Forelimb muscle (tissue), 1 donor: ENCODE measurements at regions not wholly inside any gene's neighbourhood (a gene's known extent, or its start where the extent isn't known, plus 50 kb on each side); places are given as distances from the start of the nearest gene placed in this dataset.

Source experiments
- DNase-seq: peaks from one replicate; pipeline ENCODE4 v3.0.0-alpha.2; 2013; ENCODE audit warnings: low read depth

- no peak for DNase-seq
These were observed 200.3 kb upstream of the ZMIZ1 start for GRCh38 chr10:78868456-78868855.

DNA sequence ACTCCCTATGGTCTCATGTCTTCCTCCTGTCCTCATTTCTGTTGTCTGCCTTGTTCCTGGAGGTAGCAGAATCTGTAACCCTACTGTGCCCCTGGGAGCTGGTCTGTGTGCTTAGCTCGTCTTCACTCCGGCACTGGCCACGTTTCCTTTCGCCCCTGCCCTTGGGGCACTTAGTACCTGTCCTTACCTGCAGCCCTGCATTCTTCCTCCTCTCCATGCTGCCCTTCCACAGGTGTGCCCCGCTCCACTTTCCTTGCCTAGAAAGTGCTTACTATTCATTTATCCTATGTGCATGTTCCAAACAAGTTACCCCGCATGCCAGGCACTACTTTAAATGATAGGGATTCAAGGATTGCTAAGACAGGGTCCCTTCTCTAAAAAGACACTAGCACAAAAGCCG is 199.9 kb upstream of the ZMIZ1 start:
- DNase-seq = no peak

DNA sequence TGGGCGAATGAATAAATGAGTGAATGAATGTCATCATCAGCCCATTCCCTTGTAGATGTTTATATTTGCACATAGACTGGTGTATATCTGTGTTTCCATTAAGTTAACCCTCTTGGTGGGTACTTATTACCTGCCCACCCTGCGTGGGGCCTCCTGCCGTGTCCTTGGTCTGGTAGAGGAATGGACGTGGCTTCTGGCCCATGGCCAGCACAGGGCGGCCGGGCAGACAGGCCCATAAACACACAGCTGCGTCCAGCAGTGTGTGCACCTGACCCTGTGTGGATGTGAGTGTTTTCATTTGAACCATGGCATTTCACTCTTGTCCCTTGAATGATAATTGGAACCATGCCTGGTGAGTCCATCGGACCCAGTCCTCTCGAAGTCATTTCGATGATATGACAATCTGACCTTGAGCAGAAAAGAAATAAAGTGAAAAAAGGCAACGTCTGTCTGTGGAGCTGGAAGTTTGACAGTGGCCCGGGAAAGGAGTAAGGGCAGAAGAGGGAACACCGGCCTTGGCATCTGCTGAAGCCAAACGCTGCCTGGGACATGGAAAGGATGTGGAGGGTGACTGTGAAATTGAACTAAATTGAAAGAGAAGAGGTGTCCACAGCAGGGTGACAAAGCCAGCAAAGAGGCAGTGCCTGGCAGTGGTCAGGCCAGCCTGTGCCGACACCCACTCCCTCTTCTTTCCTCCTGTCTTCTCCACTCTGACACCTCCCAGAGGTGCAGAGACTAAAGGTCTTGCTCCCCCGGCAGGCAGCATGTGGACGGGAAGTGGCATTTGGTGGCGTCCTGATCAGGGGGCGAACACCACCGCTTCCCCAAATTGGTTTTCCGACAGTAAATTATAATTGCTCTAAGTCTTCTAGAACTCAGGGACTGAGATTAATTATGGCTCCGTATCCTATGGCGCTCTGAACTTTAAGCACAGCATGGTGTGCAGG is 199.0 kb upstream of the ZMIZ1 start:
- DNase-seq = no peak

DNA sequence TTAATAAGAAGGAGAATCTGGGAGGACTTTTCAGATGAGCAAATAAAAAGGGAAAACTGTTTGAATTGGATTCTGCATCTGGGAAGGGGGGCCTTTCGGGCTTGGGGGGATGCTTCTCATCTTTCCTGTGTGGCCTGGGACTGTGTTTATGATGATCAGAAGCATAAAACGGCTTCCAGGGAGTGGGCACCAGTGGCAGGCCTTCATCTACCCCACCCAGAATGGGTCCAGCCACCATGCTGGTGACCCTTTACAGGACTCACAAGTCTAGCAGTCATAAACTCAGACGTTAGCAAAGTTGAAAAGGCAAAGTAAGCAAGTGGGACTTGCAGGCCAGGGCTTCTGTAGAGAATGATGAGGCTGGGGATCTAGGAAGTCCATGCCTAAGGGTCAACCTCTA is 198.3 kb upstream of the ZMIZ1 start:
- no peak for DNase-seq

DNA sequence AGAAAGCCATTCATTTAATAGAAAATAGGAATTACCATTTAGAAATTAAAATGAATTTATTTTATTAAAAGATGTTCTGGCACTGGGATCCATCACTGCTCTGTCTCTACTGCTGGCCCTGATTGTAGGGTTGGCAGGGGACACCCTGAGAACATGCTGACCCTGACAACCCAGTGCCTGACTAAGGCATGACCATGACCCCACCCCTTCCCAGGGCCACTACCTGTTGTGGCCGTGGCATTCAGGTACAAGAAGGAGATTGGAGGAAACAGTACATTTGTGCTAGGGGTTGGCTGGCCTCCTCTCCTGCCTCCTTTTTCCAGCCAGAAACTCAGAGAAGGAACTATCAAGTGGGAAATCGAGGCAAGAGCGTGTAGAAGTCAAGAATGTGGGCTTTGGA is 197.0 kb upstream of the ZMIZ1 start:
- DNase-seq = no peak

- no peak for DNase-seq
These were observed 195.4 kb upstream of the ZMIZ1 start for GRCh38 chr10:78873413-78873812.

DNA sequence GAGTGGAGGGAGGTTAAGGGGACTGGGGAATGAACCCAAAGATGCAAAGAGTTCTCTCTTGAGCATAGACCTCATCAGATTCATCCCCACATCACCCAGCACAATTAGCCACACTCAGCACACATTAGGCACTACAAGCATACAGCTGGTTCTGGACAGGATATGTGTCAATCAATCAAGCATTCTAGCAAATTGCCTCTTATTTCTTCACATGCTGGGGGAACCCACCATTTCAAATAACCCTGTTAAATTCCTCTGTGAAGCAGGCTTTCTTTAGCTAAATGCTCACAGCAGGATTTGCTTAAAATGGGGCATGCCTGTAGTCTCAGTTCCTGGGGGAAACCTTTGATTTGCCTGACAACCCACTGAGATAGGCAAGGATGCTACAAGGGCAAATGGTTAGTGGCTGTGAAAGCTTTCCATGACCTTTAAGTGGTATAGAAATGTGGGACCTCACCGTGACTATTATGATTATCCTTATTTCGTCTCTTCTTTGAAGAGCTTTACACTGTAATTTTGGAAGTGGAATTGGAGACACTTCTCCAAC is 193.4 kb upstream of the ZMIZ1 start:
- DNase-seq = no peak

GRCh38 chr10:78875932-78876331 is 192.8 kb upstream of the ZMIZ1 start:
- no peak for DNase-seq

DNA sequence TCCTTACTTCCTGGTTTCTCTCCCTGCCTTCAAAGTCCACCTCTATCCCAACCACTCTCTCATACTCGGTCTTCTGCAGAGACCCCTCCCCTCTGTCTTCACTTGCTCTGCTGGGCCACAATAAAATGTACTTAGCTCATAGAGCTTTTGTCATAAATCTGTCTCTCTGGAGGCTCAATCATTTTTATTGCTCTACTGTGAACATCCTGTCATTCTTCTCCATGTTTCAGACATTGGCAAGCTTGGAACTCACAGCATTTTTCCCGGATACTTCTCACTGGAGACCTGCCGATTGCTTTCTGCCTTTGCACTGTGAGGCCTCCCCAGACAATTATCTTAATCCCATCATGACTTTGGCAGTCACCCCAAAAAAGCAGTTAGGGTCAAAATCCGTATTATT is 192.3 kb upstream of the ZMIZ1 start:
- no peak for DNase-seq

- DNase-seq = no peak
These were observed 189.1 kb upstream of the ZMIZ1 start for GRCh38 chr10:78879621-78880020.

DNA sequence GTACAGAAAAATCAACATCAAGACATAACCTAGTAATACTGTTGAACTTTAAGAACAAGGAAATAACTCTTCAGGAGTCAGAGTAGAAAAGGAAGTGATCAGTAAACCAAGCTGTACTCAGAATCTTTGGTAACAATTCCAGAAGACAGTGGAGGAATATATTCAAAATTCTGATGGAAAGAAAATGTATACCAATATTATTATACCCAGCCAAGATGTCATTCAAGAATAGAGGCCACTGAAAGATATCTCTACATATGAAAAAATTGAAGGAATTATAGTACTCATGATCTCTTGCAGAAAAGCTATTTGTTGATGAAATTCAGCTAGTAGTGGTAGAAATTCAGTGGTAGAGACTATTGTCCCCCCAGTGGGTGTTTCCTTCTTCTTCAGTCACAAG is 182.6 kb upstream of the ZMIZ1 start:
- DNase-seq = no peak

DNA sequence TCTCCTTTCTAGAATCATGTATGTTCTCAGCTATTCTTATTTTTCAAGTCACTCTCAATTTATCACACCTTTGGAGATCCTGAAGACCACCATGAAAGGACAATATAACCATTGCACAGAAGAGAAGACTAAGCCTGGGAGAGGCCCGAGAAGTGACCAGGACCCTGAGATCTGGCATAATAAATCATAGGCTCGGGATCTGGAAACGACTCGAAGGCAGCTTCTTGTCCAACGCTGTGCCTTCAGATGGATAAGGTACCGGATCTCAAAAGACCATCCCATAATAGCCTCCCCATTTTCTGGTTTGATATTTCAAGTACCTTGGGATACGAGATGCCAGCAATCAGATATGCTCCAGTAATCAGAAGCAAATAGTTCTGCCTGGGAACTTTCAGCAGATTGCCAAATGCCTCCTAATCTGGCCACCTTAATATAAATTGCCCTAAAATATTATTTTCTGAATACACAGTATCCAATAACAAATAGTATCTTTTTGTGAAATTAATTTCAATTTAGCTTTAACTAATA is 179.2 kb upstream of the ZMIZ1 start:
- no peak for DNase-seq

- DNase-seq = no peak
These were observed 178.3 kb upstream of the ZMIZ1 start for GRCh38 chr10:78890506-78890905.

DNA sequence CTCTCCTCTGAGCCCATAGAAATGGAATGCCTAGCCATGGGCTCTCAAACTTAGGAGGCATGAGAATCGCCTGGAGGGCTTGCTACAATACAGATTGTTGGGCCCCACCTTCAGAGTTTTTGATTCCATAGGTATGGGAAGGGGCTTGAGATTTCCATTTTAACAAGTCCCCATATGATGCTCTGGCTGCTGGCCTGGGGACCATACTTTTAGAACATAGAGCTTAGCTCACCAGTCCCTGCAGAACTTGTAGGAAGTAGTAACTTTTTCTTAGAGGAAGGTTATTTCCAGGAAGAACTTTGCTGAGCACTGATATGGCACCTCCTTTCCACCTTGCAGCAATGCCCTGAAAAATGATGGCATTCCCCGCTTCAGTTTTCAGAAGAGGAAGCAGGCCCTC is 177.0 kb upstream of the ZMIZ1 start:
- DNase-seq = no peak

DNA sequence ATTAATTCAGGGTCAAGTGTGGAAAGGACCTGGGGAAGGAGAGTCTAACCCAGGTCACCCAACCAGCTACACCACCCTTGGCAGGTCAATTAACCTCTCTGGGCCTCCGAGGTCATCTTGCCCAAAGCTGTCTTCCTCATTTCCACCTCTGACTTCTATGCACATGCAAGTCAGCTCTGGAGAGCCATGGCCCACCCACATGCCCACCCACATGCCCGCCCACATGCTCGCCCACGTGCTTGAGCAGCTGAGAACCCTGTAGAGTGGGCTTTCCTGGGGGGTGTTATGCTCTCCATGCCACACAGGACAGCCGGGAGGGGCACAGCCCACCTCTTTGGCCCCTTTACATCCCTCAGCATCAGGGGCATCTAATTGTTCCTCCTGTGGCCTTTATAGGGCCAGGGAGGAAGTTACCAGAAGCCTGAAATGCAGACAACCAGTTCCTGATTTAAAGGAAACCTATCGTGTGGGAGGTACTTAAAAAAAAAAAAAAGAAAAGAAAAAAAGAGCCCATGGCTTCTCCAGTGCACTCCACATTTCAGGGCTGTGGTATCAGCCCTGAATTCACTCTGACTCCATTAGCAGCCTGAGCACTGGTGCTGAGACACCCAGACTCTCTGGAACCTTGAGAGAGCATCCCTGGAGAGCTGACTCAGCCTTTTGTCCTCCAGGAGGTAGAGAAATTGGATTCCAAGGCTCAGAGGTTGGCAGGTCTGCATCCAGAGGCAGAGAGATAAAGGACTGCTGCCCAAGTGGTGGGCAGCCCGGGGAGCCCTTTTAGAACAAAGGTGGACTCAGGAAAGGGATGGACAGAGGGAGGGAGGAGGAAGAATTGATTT is 176.2 kb upstream of the ZMIZ1 start:
- no peak for DNase-seq

DNA sequence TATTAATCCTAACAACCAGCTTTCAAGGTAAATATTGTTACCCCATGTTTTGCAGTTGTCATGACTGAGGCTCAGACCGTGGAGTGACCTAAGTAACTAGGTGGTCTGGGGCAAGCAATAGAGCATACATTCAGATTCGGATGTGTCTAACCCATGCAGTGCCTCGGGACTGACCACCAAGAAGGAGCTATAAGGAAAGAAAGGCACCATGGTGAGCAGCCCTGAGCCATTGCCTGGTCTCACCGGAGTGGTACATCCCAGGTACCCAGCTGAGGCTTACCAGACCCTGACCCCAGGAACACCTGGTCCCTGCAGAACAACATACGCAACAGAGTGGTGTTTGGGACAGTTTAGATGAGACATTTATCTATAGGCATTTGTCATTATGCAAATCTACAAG is 175.5 kb upstream of the ZMIZ1 start:
- DNase-seq = no peak

DNA sequence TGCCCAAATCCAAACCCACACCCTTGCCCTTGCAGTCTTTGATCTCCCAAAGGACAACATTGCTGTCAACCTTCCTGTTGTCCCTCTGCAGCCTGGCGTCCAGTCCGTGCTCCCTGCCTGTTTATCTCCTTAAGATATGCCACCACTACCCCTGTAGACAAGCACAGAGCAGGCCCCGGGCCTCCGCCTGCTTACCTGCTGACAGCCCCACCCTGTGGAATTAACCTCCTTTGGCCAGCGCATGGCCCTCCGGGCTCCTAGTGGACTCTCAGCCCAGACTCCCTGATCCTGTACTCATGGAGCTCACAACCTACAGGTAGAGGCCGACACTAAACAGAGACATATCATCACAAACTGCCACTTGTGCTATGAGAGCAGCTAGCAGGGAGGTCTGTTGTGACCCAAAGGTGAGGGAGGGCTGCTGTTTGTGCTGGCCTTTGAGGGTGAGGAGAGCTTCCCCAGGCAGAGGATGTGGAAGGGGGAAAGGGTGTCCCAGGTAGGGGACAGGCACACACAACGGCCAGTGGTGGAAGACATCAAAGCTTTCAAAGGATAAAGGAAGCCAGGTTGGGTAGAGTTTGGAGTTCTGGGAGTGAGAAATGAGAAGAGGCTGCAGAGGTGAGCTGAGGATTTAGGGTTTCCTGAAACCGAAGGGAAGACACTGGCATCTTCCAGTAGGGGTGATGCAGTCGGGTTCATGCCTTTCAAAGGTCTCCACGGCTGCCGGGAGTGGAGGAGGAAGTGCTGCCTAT is 174.5 kb upstream of the ZMIZ1 start:
- DNase-seq = no peak

- no peak for DNase-seq
These were observed 173.9 kb upstream of the ZMIZ1 start for GRCh38 chr10:78894841-78895195.

GRCh38 chr10:78895469-78895868 is 173.3 kb upstream of the ZMIZ1 start:
- DNase-seq = no peak

DNA sequence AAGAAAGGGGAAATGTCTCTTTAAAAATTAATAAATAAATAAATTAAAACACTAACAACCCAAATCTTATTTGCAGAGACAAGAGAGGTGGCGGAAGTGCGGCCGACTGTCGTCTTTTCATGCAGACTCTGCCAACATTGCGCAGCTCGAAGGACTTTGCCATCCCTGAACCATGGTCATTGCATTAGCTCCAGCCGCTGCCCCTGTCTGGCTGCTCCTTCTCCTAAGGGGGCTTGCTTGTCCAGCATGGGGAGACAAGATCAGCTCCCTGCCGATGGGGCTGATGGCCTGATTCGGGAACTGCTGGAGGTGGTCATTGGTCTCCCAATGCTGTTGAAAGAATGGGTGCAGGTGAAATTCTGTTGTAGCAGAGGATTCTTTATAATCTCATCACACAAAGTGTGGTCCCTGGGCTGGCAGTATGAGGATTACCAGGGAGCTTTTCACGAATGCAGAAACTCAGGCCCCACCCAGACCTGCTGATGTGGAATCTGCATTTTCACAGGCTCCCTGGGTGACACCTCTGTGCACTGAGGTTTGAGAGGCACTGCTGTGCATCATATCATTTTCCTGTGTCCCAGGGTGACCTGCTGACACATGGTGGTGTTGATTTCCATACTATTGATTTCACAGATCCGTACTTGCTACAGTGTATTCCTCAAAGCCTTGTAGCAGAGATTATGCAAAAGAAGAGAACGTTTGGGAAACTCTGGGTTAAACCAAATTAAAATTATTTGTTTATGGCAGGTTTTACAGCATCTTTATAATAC is 172.4 kb upstream of the ZMIZ1 start:
- no peak for DNase-seq
